Sigmoid colon (tissue), 6 donors: ENCODE measurements at regions not wholly inside any gene's neighbourhood (a gene's known extent, or its start where the extent isn't known, plus 50 kb on each side); places are given as distances from the start of the nearest gene placed in this dataset.
"Not testable (repeated sequence)": the region's sequence is repeated elsewhere in the genome, so short reads cannot be mapped to it uniquely, and the experiment has no call there.

Source experiments
- DNase-seq: peaks from one replicate; pipeline ENCODE4 v3.0.0-alpha.2; 2019
- H3K27ac ChIP-seq, 4 donors: fragments of 200-600 bp; sonication (generic); one replicate each; pipeline ENCODE4 v1.5.1; 2016 to 2019; ENCODE audit warnings: mild to moderate bottlenecking in 1 of 4
- H3K27me3 ChIP-seq, 3 donors: fragments of 200-600 bp; sonication (generic); one replicate each; pipeline ENCODE4 v1.5.1; 2019; ENCODE audit warnings: mild to moderate bottlenecking in 1 of 3
- H3K36me3 ChIP-seq, 4 donors: fragments of 200-600 bp; sonication (generic); one replicate each; pipeline ENCODE4 v1.5.1; 2016 to 2019
- H3K4me1 ChIP-seq, 4 donors: fragments of 200-600 bp; sonication (generic); one replicate each; pipeline ENCODE4 v1.5.1; 2017 to 2019
- H3K4me3 ChIP-seq, 4 donors: fragments of 200-600 bp; sonication (generic); one replicate each; pipeline ENCODE4 v1.5.1; 2017 to 2019; ENCODE audit warnings: mild to moderate bottlenecking in 2 of 4, moderate library complexity in 1 of 4
- H3K9me3 ChIP-seq, 4 donors: fragments of 200-600 bp in 3 of 4; sonication (generic) in 3 of 4; one replicate each; pipeline versions ENCODE4 v1.5.1 to v1.6.1; 2013 to 2019
- CTCF ChIP-seq, 4 experiments: fragments of 450-650 bp in 3 of 4; fragments of 200-600 bp in 1 of 4; IDR thresholded peaks; one replicate each; pipeline ENCODE4 v1.5.1; 2016 to 2019; ENCODE audit warnings: antibody characterized with exemption in 4 of 4, mild to moderate bottlenecking in 3 of 4, moderate library complexity in 2 of 4
- EP300 ChIP-seq, 4 donors: sonication (generic); formaldehyde crosslinking; IDR thresholded peaks; one replicate each; pipeline ENCODE4 v1.6.1; 2017; ENCODE audit warnings: antibody characterized with exemption in 4 of 4
- POLR2A ChIP-seq, 2 donors: fragments of 450-650 bp; IDR thresholded peaks; one replicate each; pipeline ENCODE4 v1.6.1; 2016; ENCODE audit warnings: antibody characterized with exemption in 2 of 2, mild to moderate bottlenecking in 2 of 2, moderate library complexity in 2 of 2
- POLR2AphosphoS5 ChIP-seq, 4 donors: sonication (generic); formaldehyde crosslinking; IDR thresholded peaks; one replicate each; pipeline ENCODE4 v1.6.1; 2017; ENCODE audit warnings: antibody characterized with exemption in 4 of 4
- WGBS, 2 donors: extraction: QIAGEN DNeasy Blood & Tissue Kit; methylation state at CpG; one replicate each; pipeline ENCODE4 v1.1.7; 2013; 5-methylcytosine and 5-hydroxymethylcytosine counted together
- intact Hi-C: fragments of 100-400 bp; cut with DNase I; formaldehyde crosslinking; loops from one replicate; pipeline ENCODE4 v1.15.1; 2023
- donor health status: healthy with polysubstance abuse.
- donor health status: healthy.

DNA sequence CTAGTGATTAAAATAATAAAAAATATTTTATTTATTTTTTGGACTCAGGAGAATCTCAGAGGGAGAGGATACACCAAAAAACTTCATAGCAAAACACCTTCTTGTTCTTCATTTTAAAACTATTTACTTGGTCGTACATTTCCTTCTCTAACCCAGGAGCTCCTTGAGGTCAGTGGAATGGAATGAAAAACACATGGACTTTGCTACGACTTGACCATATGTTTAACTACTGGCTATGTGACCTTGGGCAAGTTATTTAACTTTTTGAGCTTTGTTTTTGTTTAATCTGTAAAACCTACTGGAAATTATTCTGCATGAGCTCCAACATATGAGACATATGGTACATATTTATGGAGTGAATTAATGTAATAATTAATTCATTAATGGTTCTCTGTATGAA lies 1005.5 kb upstream of the CITED2 start:
- H3K4me1 ChIP-seq, result peaks cover 0 to 3% (median 0%) of the 10 kb centered on the region in 4 donors
- no peaks in the 10 kb centered on the region for H3K36me3 ChIP-seq
- 49 to 78% methylated on average over 2 of the region's 2 CpGs for WGBS, 2 donors
- H3K9me3 ChIP-seq, result no peaks in the 10 kb centered on the region
- no peak for TF ChIP-seq POLR2AphosphoS5 (IDR thresholded peaks at IDR 0.05)
- TF ChIP-seq POLR2A (IDR thresholded peaks at IDR 0.05), result no peak
- no peak for TF ChIP-seq CTCF (IDR thresholded peaks at IDR 0.05)
- TF ChIP-seq EP300 (IDR thresholded peaks at IDR 0.05), result no peak
- intact Hi-C loops, result no loop called here
- DNase-seq, result no peak
- no peaks in the 10 kb centered on the region for H3K27me3 ChIP-seq
- H3K27ac ChIP-seq, result no peak overlapping the region
- no peak overlapping the region for H3K4me3 ChIP-seq

GRCh38 chr6:140376209-140376608 lies 1001.8 kb upstream of the CITED2 start:
- no peaks in the 10 kb centered on the region for H3K9me3 ChIP-seq

DNA sequence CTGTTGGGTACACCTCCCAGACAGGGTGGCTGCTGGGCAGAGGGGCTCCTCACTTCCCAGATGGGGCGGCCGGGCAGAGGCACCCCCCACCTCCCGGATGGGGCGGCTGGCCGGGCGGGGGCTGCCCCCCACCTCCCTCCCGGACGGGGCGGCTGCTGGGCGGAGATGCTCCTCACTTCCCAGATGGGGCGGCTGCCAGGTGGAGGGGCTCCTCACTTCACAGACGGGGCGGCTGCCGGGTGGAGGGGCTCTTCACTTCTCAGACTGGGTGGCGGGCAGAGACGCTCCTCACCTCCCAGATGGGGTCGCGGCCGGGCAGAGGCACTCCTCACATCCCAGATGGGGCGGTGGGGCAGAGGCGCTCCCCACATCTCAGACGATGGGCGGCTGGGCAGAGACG lies 999.3 kb upstream of the CITED2 start:
- DNase-seq, H3K4me1 ChIP-seq, H3K4me3 ChIP-seq, H3K9me3 ChIP-seq, intact Hi-C loops, H3K27me3 ChIP-seq, H3K27ac ChIP-seq, H3K36me3 ChIP-seq: not testable (repeated sequence)
- 96 to 97% methylated on average over 24 of the region's 24 CpGs for WGBS, 2 donors

More at GRCh38 chr6:140376209-140376608, 1001.8 kb upstream of the CITED2 start:
- intact Hi-C loops, result no loop called here
- H3K4me3 ChIP-seq, result no peak overlapping the region
- DNase-seq, result no peak
- H3K4me1 ChIP-seq, result peaks cover 0 to 6% (median 1%) of the 10 kb centered on the region in 4 donors
- TF ChIP-seq EP300 (IDR thresholded peaks at IDR 0.05), result no peak
- TF ChIP-seq CTCF (IDR thresholded peaks at IDR 0.05), result no peak
- no peak for TF ChIP-seq POLR2A (IDR thresholded peaks at IDR 0.05)
- TF ChIP-seq POLR2AphosphoS5 (IDR thresholded peaks at IDR 0.05), result no peak
- no peaks in the 10 kb centered on the region for H3K27me3 ChIP-seq
- H3K36me3 ChIP-seq, result no peaks in the 10 kb centered on the region
- no peak overlapping the region for H3K27ac ChIP-seq

DNA sequence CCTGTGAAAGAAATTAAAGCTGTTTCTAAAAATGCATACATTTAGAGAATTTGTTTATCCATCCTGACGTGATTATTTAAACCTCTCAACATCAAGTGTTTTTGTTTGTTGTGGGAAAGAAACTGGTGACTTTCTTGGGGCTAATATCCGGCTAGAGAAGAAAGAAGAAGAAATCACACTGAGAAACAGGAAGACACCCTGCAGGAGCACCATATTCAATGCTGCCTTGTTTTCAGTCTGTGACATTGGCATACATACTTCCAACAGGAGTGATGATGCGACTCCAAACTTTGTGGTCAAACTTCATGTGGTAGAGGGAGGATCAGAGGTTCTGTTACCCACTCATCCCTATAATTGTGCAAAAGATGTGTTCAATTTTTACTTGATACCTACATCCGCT lies 997.6 kb upstream of the CITED2 start:
- peaks cover 0 to 8% (median 4%) of the 10 kb centered on the region in 4 donors for H3K4me1 ChIP-seq
- DNase-seq, result no peak
- H3K27ac ChIP-seq, result no peak overlapping the region
- intact Hi-C loops, result no loop called here
- no peaks in the 10 kb centered on the region for H3K9me3 ChIP-seq
- H3K27me3 ChIP-seq, result no peaks in the 10 kb centered on the region
- TF ChIP-seq CTCF (IDR thresholded peaks at IDR 0.05), result no peak
- no peak for TF ChIP-seq POLR2A (IDR thresholded peaks at IDR 0.05)
- TF ChIP-seq POLR2AphosphoS5 (IDR thresholded peaks at IDR 0.05), result no peak
- no peak for TF ChIP-seq EP300 (IDR thresholded peaks at IDR 0.05)
- 81 to 86% methylated on average over 4 of the region's 4 CpGs for WGBS, 2 donors
- no peaks in the 10 kb centered on the region for H3K36me3 ChIP-seq
- no peak overlapping the region for H3K4me3 ChIP-seq

DNA sequence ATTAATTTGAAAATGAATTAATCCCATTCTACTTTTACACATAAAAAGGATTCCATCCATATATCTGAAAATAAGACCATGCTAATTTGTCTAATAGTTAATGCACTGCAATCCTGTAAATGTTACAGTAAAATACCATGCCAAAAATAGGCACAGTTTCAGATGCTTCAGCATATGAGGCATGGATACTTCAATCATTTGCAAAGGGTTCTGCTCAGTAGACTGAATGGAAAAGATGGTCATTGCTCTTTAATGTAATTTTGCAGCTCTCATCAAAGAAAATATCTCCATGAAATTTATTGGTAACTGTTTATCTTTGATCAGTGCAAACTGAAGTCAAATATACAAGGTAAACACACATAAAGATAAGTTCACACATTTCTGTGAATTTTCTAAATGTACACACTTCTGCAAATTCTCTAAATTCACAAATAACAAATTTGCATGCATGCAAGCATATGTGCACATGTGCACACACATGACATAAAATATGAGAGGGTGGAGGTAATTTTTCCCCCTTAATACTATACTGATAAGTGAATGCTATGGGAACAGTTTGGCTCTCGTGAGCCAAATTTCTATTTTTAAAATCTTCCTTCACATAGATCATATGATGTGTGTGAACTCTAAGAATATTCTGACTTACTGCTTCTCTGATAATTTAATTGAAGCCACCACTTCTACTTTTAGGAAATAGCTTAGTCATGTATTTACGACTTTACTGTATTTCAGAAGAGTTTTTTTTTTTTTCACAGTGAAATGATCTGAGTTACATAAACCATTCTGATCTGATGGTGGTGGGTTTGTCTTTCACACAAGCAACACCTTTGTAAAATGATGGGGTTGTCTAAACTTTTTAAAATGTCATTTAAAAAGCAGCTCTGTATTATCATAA lies 996.8 kb upstream of the CITED2 start:
- 47 to 62% methylated on average over 2 of the region's 2 CpGs for WGBS, 2 donors
- Histone ChIP-seq H3K36me3 (no peaks in the 10 kb centered on the region), H3K27ac (no peak overlapping the region), H3K4me3 (no peak overlapping the region), H3K27me3 (no peaks in the 10 kb centered on the region), H3K9me3 (no peaks in the 10 kb centered on the region), H3K4me1 (peaks cover 0 to 8% (median 4%) of the 10 kb centered on the region in 4 donors)
- no peak for TF ChIP-seq EP300 (IDR thresholded peaks at IDR 0.05)
- TF ChIP-seq POLR2AphosphoS5 (IDR thresholded peaks at IDR 0.05), result no peak
- TF ChIP-seq CTCF (IDR thresholded peaks at IDR 0.05), result no peak
- no peak for TF ChIP-seq POLR2A (IDR thresholded peaks at IDR 0.05)
- intact Hi-C loops, result no loop called here
- no peak for DNase-seq
